GM18499 (cell line): ENCODE measurements at regions not wholly inside any gene's neighbourhood (a gene's known extent, or its start where the extent isn't known, plus 50 kb on each side); places are given as distances from the start of the nearest gene placed in this dataset.
"Not testable (repeated sequence)": the region's sequence is repeated elsewhere in the genome, so short reads cannot be mapped to it uniquely, and the experiment has no call there.

ENCODE experiments used
- ATAC-seq: cut with Tn5 transposase; IDR thresholded peaks from one replicate; pipeline ENCODE4 v1.9.1; 2021; ENCODE audit warnings: moderate number of reproducible peaks; ENCODE audit not compliant: insufficient read depth, unreplicated experiment

- no peak for ATAC-seq
Observed at GRCh38 chr4:123024710-123025109, 102.3 kb upstream of the NUDT6 start.

- no peak for ATAC-seq
Observed at GRCh38 chr4:123025398-123025797, 103.0 kb upstream of the NUDT6 start.

DNA sequence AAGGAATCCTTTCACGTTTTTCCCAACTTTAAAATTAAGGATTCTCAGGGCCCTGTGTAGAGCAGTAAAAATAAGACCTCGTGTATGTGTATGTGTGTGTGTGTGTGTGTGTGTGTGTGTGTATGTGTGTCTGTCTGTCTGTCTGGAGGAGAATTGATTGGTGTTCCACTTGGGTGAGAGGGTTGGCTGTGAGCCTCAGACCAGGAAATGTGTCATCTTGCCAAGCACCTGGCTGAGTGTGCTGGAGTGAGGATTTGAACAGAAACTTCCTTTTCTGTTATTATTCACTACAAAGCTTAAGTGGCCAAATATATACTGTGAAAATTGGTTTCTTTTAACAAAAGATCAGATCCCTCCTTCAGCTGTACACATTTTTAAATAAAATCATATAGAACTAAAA, 103.6 kb upstream of the NUDT6 start:
- not testable (repeated sequence) for ATAC-seq

DNA sequence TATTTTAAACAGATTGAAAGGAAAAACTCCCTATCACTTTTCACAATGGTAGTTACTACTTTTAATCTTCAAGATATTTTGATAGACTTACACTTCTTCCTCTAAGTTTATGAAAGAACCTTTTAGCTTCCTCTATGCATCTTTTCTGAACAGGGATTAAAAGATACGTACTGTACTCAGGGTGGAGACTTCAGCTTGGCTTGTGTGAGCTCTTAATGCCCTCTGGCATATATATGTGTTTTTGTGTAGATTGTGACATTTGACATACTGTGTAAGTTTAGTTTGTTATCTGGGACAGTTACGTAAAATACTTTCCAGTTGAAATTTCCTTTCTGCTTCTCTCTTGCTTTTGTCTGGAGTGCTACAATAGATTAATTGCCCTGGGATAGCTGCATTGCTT, 109.3 kb upstream of the NUDT6 start:
- ATAC-seq, result no peak

DNA sequence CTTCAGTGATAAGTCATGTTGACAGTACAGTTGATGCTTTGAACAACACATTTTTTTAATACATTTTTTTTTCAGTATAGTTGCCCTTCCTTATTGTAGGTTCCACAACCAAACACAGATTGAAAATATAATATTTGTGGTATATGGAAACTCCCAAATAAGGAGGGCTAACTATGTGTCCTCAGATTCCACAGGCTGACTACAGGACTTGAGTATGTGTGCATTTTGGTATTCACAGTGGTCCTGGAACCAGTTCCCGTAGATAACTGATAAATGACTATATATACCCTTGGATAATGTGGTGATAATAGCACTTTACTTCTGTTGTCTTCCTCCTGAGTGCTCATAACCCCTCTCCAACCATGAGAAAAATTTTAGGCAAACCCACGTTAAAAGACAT, 111.6 kb upstream of the NUDT6 start:
- ATAC-seq, result no peak

DNA sequence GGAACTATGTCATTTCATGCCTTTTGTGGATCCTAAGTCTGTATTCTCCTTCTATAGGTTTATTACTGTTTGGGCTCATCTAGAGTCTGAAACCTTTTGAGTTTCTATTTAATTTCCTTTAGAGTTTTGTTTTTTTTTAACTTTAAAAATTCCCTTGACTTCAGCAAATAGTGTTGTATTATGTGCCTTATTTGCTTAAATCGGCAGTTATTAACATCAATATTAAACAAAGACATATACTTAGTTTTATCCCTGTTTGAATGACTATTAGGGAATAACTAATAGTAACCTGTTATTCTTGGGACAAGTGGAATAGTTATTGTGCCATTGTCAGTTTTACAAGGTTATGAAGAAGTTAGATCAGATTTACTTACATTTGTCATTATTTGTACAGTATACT, 112.8 kb upstream of the NUDT6 start:
- no peak for ATAC-seq

DNA sequence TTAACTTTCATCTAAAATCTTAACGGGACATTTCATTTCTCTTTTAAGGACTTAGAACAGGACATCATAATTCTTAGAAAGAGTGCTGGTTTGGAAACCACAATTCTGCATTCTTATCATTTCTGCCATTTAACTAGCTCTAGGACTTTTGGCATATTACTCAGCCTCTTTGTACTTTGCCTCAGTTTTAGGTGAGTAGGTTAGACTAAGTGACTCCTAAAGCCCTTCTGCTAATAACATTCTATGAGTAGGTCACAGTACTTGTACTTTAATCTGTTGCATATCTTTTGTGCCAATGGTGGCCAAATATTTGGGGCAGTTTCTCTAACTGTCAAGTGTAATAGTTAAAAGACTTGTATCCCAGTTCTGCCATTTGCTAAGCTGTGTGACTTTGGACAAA, 115.4 kb upstream of the NUDT6 start:
- ATAC-seq, result no peak

GRCh38 chr4:123042095-123042494, 119.7 kb upstream of the NUDT6 start:
- no peak for ATAC-seq

DNA sequence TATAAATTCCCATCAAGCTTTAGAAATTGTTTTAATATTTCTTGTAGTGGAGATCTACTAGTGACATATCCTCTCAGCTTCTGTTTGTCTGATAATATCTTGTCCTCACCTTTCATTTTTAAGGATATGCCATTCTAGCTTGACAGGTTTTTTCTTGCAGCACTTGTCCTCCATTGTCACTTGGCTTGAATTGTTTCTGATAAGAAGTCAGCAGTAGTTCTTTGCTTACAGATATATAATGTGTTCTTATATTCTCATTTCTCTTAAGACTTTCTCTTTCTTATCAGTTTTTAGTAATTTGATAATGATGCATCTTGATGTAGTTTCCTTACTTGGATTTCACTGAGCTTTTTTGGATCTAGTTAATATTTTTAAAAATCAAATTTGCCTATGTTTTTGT, 120.6 kb upstream of the NUDT6 start:
- no peak for ATAC-seq

- no peak for ATAC-seq
Observed at GRCh38 chr4:123043793-123044425, 121.5 kb upstream of the NUDT6 start.

DNA sequence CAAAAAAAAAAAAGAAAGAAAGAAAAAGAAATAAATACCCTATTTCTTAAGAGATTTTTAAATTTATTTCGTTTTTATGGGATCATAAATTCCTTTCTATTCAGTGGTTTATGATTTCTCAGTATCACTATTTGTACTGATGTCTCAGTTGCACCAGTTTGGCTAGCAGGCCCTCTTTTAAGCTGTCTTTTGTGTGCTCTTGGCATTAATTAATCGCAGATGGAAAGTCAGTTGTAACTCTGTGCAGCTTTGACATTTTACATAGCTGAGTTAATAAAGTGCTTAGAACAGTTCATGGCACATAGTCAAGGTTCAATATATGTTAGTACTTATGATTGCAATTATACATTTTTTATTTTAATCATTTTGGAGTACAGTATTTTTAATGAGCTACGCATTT, 123.7 kb upstream of the NUDT6 start:
- no peak for ATAC-seq

- ATAC-seq, result no peak
Observed at GRCh38 chr4:123050018-123050417, 127.6 kb upstream of the NUDT6 start.

GRCh38 chr4:123052007-123052406, 129.6 kb upstream of the NUDT6 start:
- no peak for ATAC-seq

- no peak for ATAC-seq
Observed at GRCh38 chr4:123055943-123056342, 133.5 kb upstream of the NUDT6 start.

DNA sequence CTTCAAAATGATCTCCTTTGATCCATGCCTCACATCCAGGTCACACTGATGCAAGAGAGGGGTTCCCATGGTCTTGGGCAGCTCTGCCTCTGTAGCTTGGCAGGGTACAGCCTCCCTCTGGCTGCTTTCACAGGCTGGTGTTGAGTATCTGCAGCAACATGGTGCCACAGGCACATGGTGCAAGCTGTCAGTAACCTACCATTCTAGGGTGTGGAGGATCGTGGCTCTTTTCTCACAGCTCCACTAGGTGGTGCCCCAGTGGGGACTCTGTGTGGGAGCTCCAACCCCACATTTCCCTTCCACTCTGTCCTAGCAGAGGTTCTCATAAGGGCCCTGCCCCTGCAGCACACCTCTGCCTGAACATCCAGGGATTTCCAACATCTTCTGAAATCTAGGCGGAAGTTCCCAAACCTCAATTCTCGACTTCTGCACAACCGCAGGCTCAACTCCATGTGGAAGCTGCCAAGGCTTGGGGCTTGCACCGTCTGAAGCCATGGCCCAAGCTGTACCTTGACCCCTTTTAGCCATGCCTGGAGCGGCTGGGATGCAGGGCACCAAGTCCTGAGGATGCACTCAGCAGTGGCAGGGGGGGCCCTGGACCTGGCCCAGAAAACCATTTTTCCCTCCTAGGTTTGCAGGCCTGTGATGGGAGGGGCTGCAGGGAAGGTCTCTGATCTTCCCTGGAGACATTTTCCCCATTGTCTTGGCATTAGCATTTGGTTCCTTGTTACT, 137.8 kb upstream of the NUDT6 start:
- no peak for ATAC-seq

DNA sequence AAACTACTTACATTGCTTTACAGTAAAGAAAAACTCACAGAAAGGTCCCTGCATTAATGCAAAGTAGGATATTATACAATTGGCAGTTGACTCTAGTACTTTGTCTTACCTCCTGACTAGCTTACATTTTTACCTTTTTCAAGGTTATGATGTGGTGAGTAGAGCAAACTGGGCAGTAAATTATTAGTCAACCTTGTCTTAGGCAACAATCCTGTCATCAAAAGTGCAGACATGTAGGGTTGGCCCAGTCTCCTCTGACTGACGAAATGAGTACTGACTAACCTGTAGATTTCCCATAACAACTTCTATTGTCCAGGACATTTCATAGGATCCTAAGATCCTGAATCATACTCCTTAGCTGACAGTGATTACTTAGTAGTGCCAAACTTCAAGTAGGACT, 142.0 kb upstream of the NUDT6 start:
- no peak for ATAC-seq

DNA sequence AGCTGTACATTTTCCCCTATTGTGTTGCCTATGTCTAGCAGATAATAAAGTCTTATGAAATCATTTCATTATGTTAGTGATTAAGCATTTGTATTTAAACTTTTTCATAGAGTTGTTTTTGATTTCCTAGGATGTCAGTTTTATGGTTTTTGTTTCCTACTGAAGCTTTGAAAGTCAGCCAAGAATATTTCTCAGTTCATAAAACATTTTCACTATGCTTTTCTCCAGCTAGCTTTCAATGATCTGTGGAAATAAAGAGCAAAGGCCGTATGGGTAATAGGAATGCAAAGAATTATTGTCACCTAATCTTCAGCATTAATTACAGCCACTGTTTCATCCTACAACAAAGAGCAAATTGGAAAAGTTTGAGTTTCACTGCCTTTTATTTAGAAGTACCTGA, 145.7 kb upstream of the NUDT6 start:
- no peak for ATAC-seq

DNA sequence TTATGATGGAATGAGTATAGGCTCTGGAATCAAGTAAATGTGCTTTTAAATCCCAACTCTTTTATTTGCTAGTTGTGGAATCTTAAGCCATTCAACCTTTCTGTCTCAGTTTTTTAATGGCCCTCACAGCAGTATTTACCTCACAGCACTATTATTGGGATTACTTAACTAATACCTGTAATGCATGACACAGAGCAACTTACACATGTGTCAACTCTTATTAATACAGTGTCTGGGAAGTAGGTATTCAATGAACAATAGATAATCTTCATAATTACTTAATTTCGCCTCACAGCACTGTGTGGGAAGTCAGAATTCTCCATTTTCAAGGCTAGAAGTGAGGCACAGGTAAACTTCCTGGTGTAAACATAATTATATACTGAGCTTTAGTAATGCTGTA, 149.7 kb upstream of the NUDT6 start:
- ATAC-seq, result no peak

- peak; percentile 60 for ATAC-seq
Observed at GRCh38 chr4:123073650-123074049, 151.3 kb upstream of the NUDT6 start.

- no peak for ATAC-seq
Observed at GRCh38 chr4:123077330-123077729, 154.9 kb upstream of the NUDT6 start.

- no peak for ATAC-seq
Observed at GRCh38 chr4:123081971-123082370, 159.6 kb upstream of the NUDT6 start.

DNA sequence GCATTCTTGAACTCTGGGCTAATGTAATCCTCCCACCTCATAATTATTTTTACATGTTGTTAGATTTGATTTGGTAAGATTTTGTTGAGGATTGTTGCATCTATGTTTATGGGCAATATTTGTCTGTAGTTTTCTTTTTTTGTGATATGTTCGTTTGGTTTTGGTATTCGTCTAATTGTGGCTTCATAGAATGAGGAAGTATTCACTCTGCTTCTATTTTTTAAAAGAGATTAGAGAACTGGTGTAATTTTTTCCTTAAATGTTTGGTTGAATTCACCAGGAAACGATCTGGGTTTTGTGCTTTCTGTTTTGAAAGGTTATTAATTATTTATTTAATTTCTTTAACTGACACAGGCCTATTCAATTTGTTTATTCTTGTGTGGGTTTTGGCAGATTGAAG, 161.2 kb upstream of the NUDT6 start:
- no peak for ATAC-seq
